PC-9 (cell line): ENCODE measurements at regions not wholly inside any gene's neighbourhood (a gene's known extent, or its start where the extent isn't known, plus 50 kb on each side); places are given as distances from the start of the nearest gene placed in this dataset.

Source experiments
- CTCF ChIP-seq: fragments of 200-600 bp; sonication (generic); conservative IDR thresholded peaks from 2 replicates; pipeline ENCODE4 v1.6.1; 2017; ENCODE audit warnings: mixed run types, antibody characterized with exemption, mild to moderate bottlenecking, moderate library complexity
- EZH2 ChIP-seq: fragments of 200-600 bp; sonication (generic); IDR thresholded peaks from 2 replicates; pipeline ENCODE4 v1.8.0; 2017; ENCODE audit warnings: antibody characterized with exemption, low read depth

- TF ChIP-seq CTCF, result no peak
- no peak for TF ChIP-seq EZH2
These were observed 172.1 kb downstream of the RASEF start for GRCh38 chr9:82890865-82891264.
